ENCODE measurements at regions not wholly inside any gene's neighbourhood (a gene's known extent, or its start where the extent isn't known, plus 50 kb on each side); places are given as distances from the start of the nearest gene placed in this dataset.
"Not testable (repeated sequence)": the region's sequence is repeated elsewhere in the genome, so short reads cannot be mapped to it uniquely, and the experiment has no call there.

GRCh38 chr20:12833861-12834260 lies 174.9 kb upstream of the SPTLC3 start:
- no peak overlapping the region for H3K4me3 Mint-ChIP-seq
- Histone ChIP-seq H3K27ac (ENCODE audit: insufficient read depth, low read length, poor library complexity, severe bottlenecking) (no peak overlapping the region), H3K27me3 (ENCODE audit: control insufficient read depth, insufficient read depth, low read length) (no peaks in the 10 kb centered on the region)

GRCh38 chr20:12835999-12836398 lies 172.8 kb upstream of the SPTLC3 start:
- ATAC-seq (ENCODE audit: low read depth in 2 of 2) (no peak), DNase-seq (no peak)
- no peaks in the 10 kb centered on the region for H3K4me1 Mint-ChIP-seq
- Histone ChIP-seq H3K27ac (ENCODE audit: insufficient read depth, low read length, poor library complexity, severe bottlenecking) (no peak overlapping the region), H3K36me3 (ENCODE audit: control insufficient read depth, insufficient read depth, low read length) (no peaks in the 10 kb centered on the region), H3K9me3 (ENCODE audit: control insufficient read depth in 2 of 2, low read length in 2 of 2) (no peaks in the 10 kb centered on the region), H3K4me3 (ENCODE audit: low read depth, low read length) (no peak overlapping the region), H3K4me1 (ENCODE audit: control insufficient read depth, insufficient read depth, low read length, poor library complexity, severe bottlenecking) (no peaks in the 10 kb centered on the region), H3K27me3 (ENCODE audit: control insufficient read depth, insufficient read depth, low read length) (no peaks in the 10 kb centered on the region)
- H3K9me3 Mint-ChIP-seq, result peaks cover 0 to 8% (median 3%) of the 10 kb centered on the region in 7 donors
- H3K27me3 Mint-ChIP-seq, result no peaks in the 10 kb centered on the region
- H3K36me3 Mint-ChIP-seq, result no peaks in the 10 kb centered on the region
- no peak overlapping the region for H3K27ac Mint-ChIP-seq
- no peak overlapping the region for H3K4me3 Mint-ChIP-seq

More at GRCh38 chr20:12833861-12834260, 174.9 kb upstream of the SPTLC3 start:
- Mint-ChIP-seq H3K9me3 (peaks cover 0 to 8% (median 2%) of the 10 kb centered on the region in 7 donors), H3K36me3 (no peaks in the 10 kb centered on the region), H3K27ac (no peak overlapping the region), H3K4me1 (no peaks in the 10 kb centered on the region), H3K27me3 (no peaks in the 10 kb centered on the region)
- no peak for ATAC-seq (ENCODE audit: low read depth in 2 of 2)
- Histone ChIP-seq H3K4me3 (ENCODE audit: low read depth, low read length) (no peak overlapping the region), H3K36me3 (ENCODE audit: control insufficient read depth, insufficient read depth, low read length) (no peaks in the 10 kb centered on the region), H3K9me3 (ENCODE audit: control insufficient read depth in 2 of 2, low read length in 2 of 2) (no peaks in the 10 kb centered on the region), H3K4me1 (ENCODE audit: control insufficient read depth, insufficient read depth, low read length, poor library complexity, severe bottlenecking) (no peaks in the 10 kb centered on the region)
- DNase-seq, result no peak

- Histone ChIP-seq H3K27me3 (ENCODE audit: control insufficient read depth, insufficient read depth, low read length) (no peaks in the 10 kb centered on the region), H3K27ac (ENCODE audit: insufficient read depth, low read length, poor library complexity, severe bottlenecking) (no peak overlapping the region), H3K9me3 (ENCODE audit: control insufficient read depth in 2 of 2, low read length in 2 of 2) (no peaks in the 10 kb centered on the region), H3K36me3 (ENCODE audit: control insufficient read depth, insufficient read depth, low read length) (no peaks in the 10 kb centered on the region), H3K4me3 (ENCODE audit: low read depth, low read length) (no peak overlapping the region), H3K4me1 (ENCODE audit: control insufficient read depth, insufficient read depth, low read length, poor library complexity, severe bottlenecking) (no peaks in the 10 kb centered on the region)
- H3K4me3 Mint-ChIP-seq, result no peak overlapping the region
- H3K27ac Mint-ChIP-seq, result no peak overlapping the region
- H3K4me1 Mint-ChIP-seq, result no peaks in the 10 kb centered on the region
- ATAC-seq (ENCODE audit: low read depth in 2 of 2), result no peak
- no peaks in the 10 kb centered on the region for H3K27me3 Mint-ChIP-seq
- H3K36me3 Mint-ChIP-seq, result no peaks in the 10 kb centered on the region
- H3K9me3 Mint-ChIP-seq, result peaks cover 0 to 7% (median 3%) of the 10 kb centered on the region in 7 donors
- no peak for DNase-seq
Observed at GRCh38 chr20:12837646-12838045, 171.1 kb upstream of the SPTLC3 start.

GRCh38 chr20:12838261-12838866 lies 170.4 kb upstream of the SPTLC3 start:
- Mint-ChIP-seq H3K4me3 (no peak overlapping the region), H3K27ac (no peak overlapping the region), H3K4me1 (no peaks in the 10 kb centered on the region), H3K9me3 (peaks cover 0 to 7% (median 3%) of the 10 kb centered on the region in 7 donors), H3K27me3 (no peaks in the 10 kb centered on the region), H3K36me3 (no peaks in the 10 kb centered on the region)
- H3K9me3 ChIP-seq (ENCODE audit: control insufficient read depth in 2 of 2, low read length in 2 of 2), result no peaks in the 10 kb centered on the region
- no peak overlapping the region for H3K4me3 ChIP-seq (ENCODE audit: low read depth, low read length)
- no peaks in the 10 kb centered on the region for H3K4me1 ChIP-seq (ENCODE audit: control insufficient read depth, insufficient read depth, low read length, poor library complexity, severe bottlenecking)
- no peaks in the 10 kb centered on the region for H3K27me3 ChIP-seq (ENCODE audit: control insufficient read depth, insufficient read depth, low read length)
- H3K36me3 ChIP-seq (ENCODE audit: control insufficient read depth, insufficient read depth, low read length), result no peaks in the 10 kb centered on the region
- ATAC-seq (ENCODE audit: low read depth in 2 of 2), result no peak
- no peak for DNase-seq
- H3K27ac ChIP-seq (ENCODE audit: insufficient read depth, low read length, poor library complexity, severe bottlenecking), result no peak overlapping the region

- H3K27me3 Mint-ChIP-seq, result no peaks in the 10 kb centered on the region
- H3K4me1 ChIP-seq (ENCODE audit: control insufficient read depth, insufficient read depth, low read length, poor library complexity, severe bottlenecking), result no peaks in the 10 kb centered on the region
- H3K27ac Mint-ChIP-seq, result no peak overlapping the region
- no peaks in the 10 kb centered on the region for H3K36me3 ChIP-seq (ENCODE audit: control insufficient read depth, insufficient read depth, low read length)
- H3K27me3 ChIP-seq (ENCODE audit: control insufficient read depth, insufficient read depth, low read length), result no peaks in the 10 kb centered on the region
- no peaks in the 10 kb centered on the region for H3K36me3 Mint-ChIP-seq
- no peak overlapping the region for H3K4me3 Mint-ChIP-seq
- H3K9me3 ChIP-seq (ENCODE audit: control insufficient read depth in 2 of 2, low read length in 2 of 2), result no peaks in the 10 kb centered on the region
- no peak for ATAC-seq (ENCODE audit: low read depth in 2 of 2)
- peaks cover 0 to 12% (median 4%) of the 10 kb centered on the region in 7 donors for H3K9me3 Mint-ChIP-seq
- no peak for DNase-seq
- no peak overlapping the region for H3K27ac ChIP-seq (ENCODE audit: insufficient read depth, low read length, poor library complexity, severe bottlenecking)
- no peak overlapping the region for H3K4me3 ChIP-seq (ENCODE audit: low read depth, low read length)
- no peaks in the 10 kb centered on the region for H3K4me1 Mint-ChIP-seq
Observed at GRCh38 chr20:12847872-12848271, 160.9 kb upstream of the SPTLC3 start.

GRCh38 chr20:12849225-12849910 lies 159.4 kb upstream of the SPTLC3 start:
- Mint-ChIP-seq H3K27ac (peak overlapping the region in 1 of 3 donors; percentile 66), H3K4me1 (no peaks in the 10 kb centered on the region)

GRCh38 chr20:12857643-12858042 lies 151.1 kb upstream of the SPTLC3 start:
- not testable (repeated sequence) for H3K27ac Mint-ChIP-seq; H3K9me3 ChIP-seq (ENCODE audit: control insufficient read depth in 2 of 2, low read length in 2 of 2); ATAC-seq (ENCODE audit: low read depth in 2 of 2); H3K4me3 Mint-ChIP-seq; H3K36me3 Mint-ChIP-seq; H3K27ac ChIP-seq (ENCODE audit: insufficient read depth, low read length, poor library complexity, severe bottlenecking); H3K4me1 ChIP-seq (ENCODE audit: control insufficient read depth, insufficient read depth, low read length, poor library complexity, severe bottlenecking); H3K27me3 ChIP-seq (ENCODE audit: control insufficient read depth, insufficient read depth, low read length); DNase-seq; H3K4me3 ChIP-seq (ENCODE audit: low read depth, low read length); H3K4me1 Mint-ChIP-seq; H3K36me3 ChIP-seq (ENCODE audit: control insufficient read depth, insufficient read depth, low read length); H3K27me3 Mint-ChIP-seq
- H3K9me3 Mint-ChIP-seq, result peaks cover 3 to 33% (median 6%) of the 10 kb centered on the region in 7 donors

More at GRCh38 chr20:12849225-12849910, 159.4 kb upstream of the SPTLC3 start:
- Mint-ChIP-seq H3K4me3 (no peak overlapping the region), H3K9me3 (peaks cover 0 to 12% (median 4%) of the 10 kb centered on the region in 7 donors), H3K36me3 (no peaks in the 10 kb centered on the region), H3K27me3 (no peaks in the 10 kb centered on the region)
- Histone ChIP-seq H3K27me3 (ENCODE audit: control insufficient read depth, insufficient read depth, low read length) (no peaks in the 10 kb centered on the region), H3K36me3 (ENCODE audit: control insufficient read depth, insufficient read depth, low read length) (no peaks in the 10 kb centered on the region), H3K27ac (ENCODE audit: insufficient read depth, low read length, poor library complexity, severe bottlenecking) (no peak overlapping the region), H3K4me3 (ENCODE audit: low read depth, low read length) (no peak overlapping the region), H3K4me1 (ENCODE audit: control insufficient read depth, insufficient read depth, low read length, poor library complexity, severe bottlenecking) (no peaks in the 10 kb centered on the region), H3K9me3 (ENCODE audit: control insufficient read depth in 2 of 2, low read length in 2 of 2) (no peaks in the 10 kb centered on the region)
- no peak for DNase-seq
- ATAC-seq (ENCODE audit: low read depth in 2 of 2), result no peak
